Lung (tissue), 11 donors: ENCODE measurements at regions not wholly inside any gene's neighbourhood (a gene's known extent, or its start where the extent isn't known, plus 50 kb on each side); places are given as distances from the start of the nearest gene placed in this dataset.

Experiments used
- ATAC-seq: fragments of 200-7000 bp; cut with Tn5 transposase; one replicate; pipeline ENCODE4 v1.9.1; 2020; ENCODE audit warnings: moderate number of reproducible peaks; ENCODE audit not compliant: insufficient read depth, low FRiP score
- DNase-seq, 3 donors: peaks; one replicate each; pipeline ENCODE4 v3.0.0-alpha.2; 2013 to 2017
- H3K27ac ChIP-seq, 2 donors: one replicate each; pipeline ENCODE4 v1.5.1; 2013; ENCODE audit warnings: mild to moderate bottlenecking in 2 of 2, moderate library complexity in 2 of 2, control low read depth in 1 of 2, inconsistent platforms in 1 of 2, low read depth in 1 of 2, low read length in 1 of 2
- H3K27me3 ChIP-seq, 3 donors: one replicate each; pipeline ENCODE4 v1.5.1; 2013; ENCODE audit warnings: low read length in 2 of 3; ENCODE audit not compliant: control insufficient read depth in 3 of 3, insufficient read depth in 3 of 3
- H3K36me3 ChIP-seq, 4 donors: one replicate each; pipeline ENCODE4 v1.5.1; 2013; ENCODE audit warnings: low read length in 4 of 4, mild to moderate bottlenecking in 1 of 4, moderate library complexity in 1 of 4; ENCODE audit not compliant: control insufficient read depth in 4 of 4, insufficient read depth in 4 of 4
- H3K4me1 ChIP-seq, 5 donors: one replicate each; pipeline ENCODE4 v1.5.1; 2013; ENCODE audit warnings: low read length in 5 of 5, mild to moderate bottlenecking in 2 of 5, moderate library complexity in 1 of 5; ENCODE audit not compliant: control insufficient read depth in 5 of 5, insufficient read depth in 5 of 5
- H3K4me3 ChIP-seq: one replicate; pipeline ENCODE4 v1.5.1; 2013; ENCODE audit warnings: mild to moderate bottlenecking, control low read depth, moderate library complexity
- H3K9ac ChIP-seq, 2 donors: one replicate each; pipeline ENCODE4 v1.5.1; 2013; ENCODE audit warnings: low read length in 2 of 2, control low read depth in 1 of 2; ENCODE audit not compliant: insufficient read depth in 1 of 2
- H3K9me3 ChIP-seq, 4 donors: one replicate each; pipeline ENCODE4 v1.5.1; 2013; ENCODE audit warnings: low read length in 3 of 4, mild to moderate bottlenecking in 1 of 4, moderate library complexity in 1 of 4; ENCODE audit not compliant: control insufficient read depth in 4 of 4, insufficient read depth in 3 of 4
- WGBS, 2 donors: extraction: QIAGEN DNeasy Blood & Tissue Kit; methylation state at CpG; one replicate each; pipeline ENCODE4 v1.1.7; 2013; 5-methylcytosine and 5-hydroxymethylcytosine counted together
- TF ChIP-seq, protein P1 (sequence below): IDR thresholded peaks from 2 replicates; pipeline ENCODE4 v1.5.1; 2012; ENCODE audit warnings: mild to moderate bottlenecking; ENCODE audit errors: control extremely low read depth, extremely low read depth
- donor health status: control.
- donor health status: control.
- donor health status: Bipolar disorder and iron deficiency.
- donor health status: healthy.
- donor health status: DM: yes; HTN: yes; CAD: no.

DNA sequence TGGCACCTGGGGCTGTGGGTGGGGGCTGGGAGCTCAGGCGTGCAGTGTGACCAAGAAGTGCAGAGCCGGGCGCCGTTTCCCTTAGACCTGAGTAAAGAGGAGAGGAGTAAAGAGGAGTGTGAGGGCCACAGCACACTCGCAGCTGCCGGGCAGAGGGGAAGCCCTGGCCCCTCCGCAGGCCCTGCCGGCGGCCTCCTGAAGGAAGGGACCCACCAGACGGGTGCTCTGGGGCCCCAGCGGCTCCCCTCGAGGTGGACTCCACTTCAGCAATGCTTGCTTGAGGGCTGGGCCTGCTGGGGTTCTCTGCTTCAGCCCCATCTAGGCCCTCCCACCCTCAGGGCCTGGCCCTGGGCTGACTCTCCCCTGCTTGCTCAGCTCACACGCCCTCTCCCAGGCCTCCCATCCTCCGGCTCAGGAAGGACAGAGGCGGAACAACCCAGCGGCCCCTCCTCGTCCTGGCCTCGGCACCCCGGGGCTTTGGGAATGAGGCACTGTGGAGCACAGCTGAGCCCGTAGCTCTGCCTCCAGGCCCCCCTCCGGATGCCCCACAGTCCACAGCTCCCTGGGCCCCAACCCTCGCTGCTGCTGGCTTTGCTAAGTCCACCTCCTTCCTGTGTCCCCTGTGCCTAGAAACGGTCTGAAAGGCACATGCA lies 1198.7 kb downstream of the BRD1 start:
- H3K4me1 ChIP-seq, result peaks cover 0 to 12% (median 0%) of the 10 kb centered on the region in 5 donors
- H3K4me3 ChIP-seq, result no peak overlapping the region
- ATAC-seq (no peak), DNase-seq (no peak)
- 70 to 74% methylated on average over 23 of the region's 23 CpGs for WGBS, 2 donors
- peaks cover 0 to 1% (median 0%) of the 10 kb centered on the region in 4 donors for H3K9me3 ChIP-seq
- H3K36me3 ChIP-seq, result no peaks in the 10 kb centered on the region
- H3K27me3 ChIP-seq, result no peaks in the 10 kb centered on the region
- no peak overlapping the region for H3K9ac ChIP-seq
- H3K27ac ChIP-seq, result no peak overlapping the region
- TF ChIP-seq, protein P1, sequence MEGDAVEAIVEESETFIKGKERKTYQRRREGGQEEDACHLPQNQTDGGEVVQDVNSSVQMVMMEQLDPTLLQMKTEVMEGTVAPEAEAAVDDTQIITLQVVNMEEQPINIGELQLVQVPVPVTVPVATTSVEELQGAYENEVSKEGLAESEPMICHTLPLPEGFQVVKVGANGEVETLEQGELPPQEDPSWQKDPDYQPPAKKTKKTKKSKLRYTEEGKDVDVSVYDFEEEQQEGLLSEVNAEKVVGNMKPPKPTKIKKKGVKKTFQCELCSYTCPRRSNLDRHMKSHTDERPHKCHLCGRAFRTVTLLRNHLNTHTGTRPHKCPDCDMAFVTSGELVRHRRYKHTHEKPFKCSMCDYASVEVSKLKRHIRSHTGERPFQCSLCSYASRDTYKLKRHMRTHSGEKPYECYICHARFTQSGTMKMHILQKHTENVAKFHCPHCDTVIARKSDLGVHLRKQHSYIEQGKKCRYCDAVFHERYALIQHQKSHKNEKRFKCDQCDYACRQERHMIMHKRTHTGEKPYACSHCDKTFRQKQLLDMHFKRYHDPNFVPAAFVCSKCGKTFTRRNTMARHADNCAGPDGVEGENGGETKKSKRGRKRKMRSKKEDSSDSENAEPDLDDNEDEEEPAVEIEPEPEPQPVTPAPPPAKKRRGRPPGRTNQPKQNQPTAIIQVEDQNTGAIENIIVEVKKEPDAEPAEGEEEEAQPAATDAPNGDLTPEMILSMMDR, result no peak

DNA sequence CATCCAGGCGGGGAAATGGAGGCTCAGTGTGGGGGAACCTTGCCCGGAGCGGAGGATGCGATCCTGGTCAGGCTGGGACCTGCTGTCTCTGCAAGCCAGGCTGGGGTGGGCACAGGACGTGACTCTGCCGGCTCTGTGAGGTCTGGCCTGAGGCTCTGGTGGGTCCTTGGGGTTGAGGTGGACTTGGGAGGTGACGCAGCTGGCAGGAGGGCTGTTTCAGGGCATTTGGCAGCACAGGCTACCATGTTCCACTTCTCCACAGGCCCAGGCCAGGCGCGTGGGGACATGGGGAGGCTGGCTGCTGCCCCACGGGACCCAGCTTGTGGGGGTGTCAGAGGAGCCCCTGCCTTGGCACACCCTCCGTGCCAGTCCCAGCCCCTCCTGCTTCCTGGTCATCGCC lies 1199.7 kb downstream of the BRD1 start:
- Histone ChIP-seq H3K36me3 (no peaks in the 10 kb centered on the region), H3K9ac (no peak overlapping the region), H3K27ac (no peak overlapping the region), H3K27me3 (no peaks in the 10 kb centered on the region), H3K9me3 (peaks cover 0 to 1% (median 0%) of the 10 kb centered on the region in 4 donors), H3K4me3 (no peak overlapping the region), H3K4me1 (peaks cover 0 to 12% (median 0%) of the 10 kb centered on the region in 5 donors)
- no peak for DNase-seq
- ATAC-seq, result no peak
- WGBS, 2 donors, result 95% methylated on average over 9 to 12 of the region's 12 CpGs
- TF ChIP-seq, protein P1, result no peak

DNA sequence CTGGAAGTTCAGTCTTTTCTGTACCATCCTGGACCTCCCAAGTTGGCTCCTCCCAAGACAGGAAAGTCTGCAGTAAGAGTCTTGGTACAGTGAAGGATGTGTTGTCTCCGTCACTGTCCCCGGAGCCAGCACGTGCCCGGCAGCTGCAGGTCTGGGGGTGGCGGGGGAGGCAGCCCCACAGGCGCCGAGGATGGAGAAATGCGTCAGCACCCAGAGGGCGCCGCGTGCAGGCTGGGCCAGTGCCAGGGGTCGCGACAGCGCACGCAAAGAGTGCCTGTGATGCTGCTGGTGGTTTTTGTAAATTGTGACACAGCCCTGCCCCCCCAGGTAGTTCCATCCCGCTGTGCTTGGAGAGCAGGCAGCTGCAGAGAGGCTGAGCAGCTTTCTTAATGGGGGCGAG lies 1200.5 kb downstream of the BRD1 start:
- 49 to 54% methylated on average over 17 of the region's 17 CpGs for WGBS, 2 donors
- Histone ChIP-seq H3K4me3 (no peak overlapping the region), H3K27me3 (no peaks in the 10 kb centered on the region), H3K4me1 (peaks cover 0 to 12% (median 0%) of the 10 kb centered on the region in 5 donors), H3K9ac (no peak overlapping the region), H3K36me3 (no peaks in the 10 kb centered on the region), H3K9me3 (peaks cover 0 to 1% (median 0%) of the 10 kb centered on the region in 4 donors), H3K27ac (no peak overlapping the region)
- TF ChIP-seq, protein P1, result no peak
- no peak for ATAC-seq
- DNase-seq, result peak; percentile 38 to 68 (median 58)

DNA sequence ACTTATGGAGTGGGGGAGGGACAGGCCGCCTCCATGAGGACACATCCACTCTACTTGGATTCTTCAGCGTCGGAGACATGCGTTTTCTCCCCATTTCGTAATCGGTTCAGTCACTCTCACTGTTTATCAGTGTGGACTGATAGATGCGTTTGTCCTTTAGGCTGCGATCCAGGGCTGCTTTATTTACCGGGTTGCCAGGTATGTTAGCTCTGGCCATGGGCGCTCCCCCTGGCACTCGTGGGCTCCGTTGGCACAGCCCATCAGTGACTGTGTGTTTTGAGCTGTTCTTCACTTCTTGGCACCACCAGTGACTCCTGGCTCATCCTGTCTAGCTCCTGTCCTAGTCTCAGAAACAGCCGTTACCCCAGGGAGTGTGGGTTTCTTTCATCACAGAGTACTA lies 1203.3 kb downstream of the BRD1 start:
- Histone ChIP-seq H3K27ac (no peak overlapping the region), H3K4me1 (peaks cover 0 to 12% (median 0%) of the 10 kb centered on the region in 5 donors), H3K4me3 (no peak overlapping the region), H3K27me3 (no peaks in the 10 kb centered on the region), H3K9me3 (peaks cover 0 to 1% (median 0%) of the 10 kb centered on the region in 4 donors), H3K9ac (no peak overlapping the region), H3K36me3 (no peaks in the 10 kb centered on the region)
- DNase-seq (no peak), ATAC-seq (no peak)
- 85% methylated on average over 13 of the region's 13 CpGs for WGBS, 2 donors
- TF ChIP-seq, protein P1, result no peak
